H9 (cell line): ENCODE measurements at regions not wholly inside any gene's neighbourhood (a gene's known extent, or its start where the extent isn't known, plus 50 kb on each side); places are given as distances from the start of the nearest gene placed in this dataset.

Experiments used
- DNase-seq: peaks from one replicate; pipeline ENCODE4 v3.0.0-alpha.2; 2017
- H2AFZ ChIP-seq: one replicate; pipeline ENCODE4 v1.6.1; 2013; ENCODE audit warnings: mild to moderate bottlenecking, low read length, control low read depth, moderate library complexity
- H2AK5ac ChIP-seq: 2 replicates; pipeline ENCODE4 v1.6.1; 2013; ENCODE audit warnings: low read length, control low read depth, mixed read lengths; ENCODE audit not compliant: insufficient read length
- H2BK120ac ChIP-seq: one replicate; pipeline ENCODE4 v1.6.1; 2013; ENCODE audit warnings: low read depth, mild to moderate bottlenecking, low read length, control low read depth, inconsistent platforms; ENCODE audit not compliant: poor library complexity, severe bottlenecking
- H2BK12ac ChIP-seq: 2 replicates; pipeline ENCODE4 v1.6.1; 2013; ENCODE audit warnings: low read length, control low read depth, mixed read lengths, low read depth; ENCODE audit not compliant: insufficient read length
- H2BK15ac ChIP-seq: 2 replicates; pipeline ENCODE4 v1.6.1; 2013; ENCODE audit warnings: low read depth, low read length, control low read depth
- H2BK20ac ChIP-seq: one replicate; pipeline ENCODE4 v1.6.1; 2013; ENCODE audit warnings: low read depth, mild to moderate bottlenecking, low read length, control low read depth, inconsistent platforms; ENCODE audit not compliant: poor library complexity, severe bottlenecking
- H2BK5ac ChIP-seq: 2 replicates; pipeline ENCODE4 v1.6.1; 2013; ENCODE audit warnings: low read length, control low read depth, mixed read lengths; ENCODE audit not compliant: insufficient read length
- H3K14ac ChIP-seq: 2 replicates; pipeline ENCODE4 v1.6.1; 2013; ENCODE audit warnings: low read length, control low read depth; ENCODE audit not compliant: insufficient read depth
- H3K18ac ChIP-seq: 2 replicates; pipeline ENCODE4 v1.6.1; 2013; ENCODE audit warnings: low read depth, mild to moderate bottlenecking, mixed read lengths, low read length, control low read depth; ENCODE audit not compliant: insufficient read length
- H3K23ac ChIP-seq: 2 replicates; pipeline ENCODE4 v1.6.1; 2013; ENCODE audit warnings: low read length, control low read depth, mixed read lengths, low read depth; ENCODE audit not compliant: insufficient read length
- H3K23me2 ChIP-seq: 2 replicates; pipeline ENCODE4 v1.6.1; 2013; ENCODE audit warnings: low read depth, mild to moderate bottlenecking, mixed read lengths, low read length, control low read depth; ENCODE audit not compliant: insufficient read length, poor library complexity, severe bottlenecking
- H3K27ac ChIP-seq: 2 replicates; pipeline ENCODE4 v1.5.1; 2013; ENCODE audit warnings: low read length, control low read depth, mixed read lengths, low read depth; ENCODE audit not compliant: insufficient read length
- H3K27me3 ChIP-seq: 2 replicates; pipeline ENCODE4 v1.6.1; 2013; ENCODE audit warnings: low read length, control low read depth, inconsistent platforms; ENCODE audit not compliant: insufficient read depth
- H3K4ac ChIP-seq: 2 replicates; pipeline ENCODE4 v1.6.1; 2013; ENCODE audit warnings: low read depth, mild to moderate bottlenecking, control low read depth, inconsistent platforms, low read length, moderate library complexity
- H3K4me1 ChIP-seq: 2 replicates; pipeline ENCODE4 v1.6.1; 2013; ENCODE audit warnings: low read length, control low read depth, inconsistent platforms; ENCODE audit not compliant: insufficient read depth
- H3K4me2 ChIP-seq: 2 replicates; pipeline ENCODE4 v1.6.1; 2013; ENCODE audit warnings: low read length, control low read depth, mixed read lengths; ENCODE audit not compliant: insufficient read length, insufficient read depth
- H3K56ac ChIP-seq: 2 replicates; pipeline ENCODE4 v1.6.1; 2013; ENCODE audit warnings: low read depth, mild to moderate bottlenecking, mixed read lengths, low read length, control low read depth; ENCODE audit not compliant: insufficient read length
- H3K79me1 ChIP-seq: 2 replicates; pipeline ENCODE4 v1.6.1; 2013; ENCODE audit warnings: low read depth, mild to moderate bottlenecking, moderate library complexity, low read length, control low read depth, inconsistent platforms; ENCODE audit not compliant: insufficient read depth, poor library complexity, severe bottlenecking
- H3K79me2 ChIP-seq: 2 replicates; pipeline ENCODE4 v1.6.1; 2013; ENCODE audit warnings: low read length, control low read depth, inconsistent platforms; ENCODE audit not compliant: insufficient read depth
- H3K9ac ChIP-seq: 2 replicates; pipeline ENCODE4 v1.6.1; 2013; ENCODE audit warnings: low read length, control low read depth, mixed read lengths; ENCODE audit not compliant: insufficient read length; ENCODE audit errors: extremely low read depth
- H3K9me3 ChIP-seq: one replicate; pipeline ENCODE4 v1.6.1; 2013; ENCODE audit warnings: low read depth, low read length, inconsistent platforms; ENCODE audit not compliant: control insufficient read depth
- H3T11ph ChIP-seq: one replicate; pipeline ENCODE4 v1.6.1; 2013; ENCODE audit warnings: mild to moderate bottlenecking, low read length, control low read depth, inconsistent platforms
- H4K20me1 ChIP-seq: one replicate; pipeline ENCODE4 v1.6.1; 2013; ENCODE audit not compliant: control insufficient read depth, insufficient read length, insufficient read depth
- H4K5ac ChIP-seq: 2 replicates; pipeline ENCODE4 v1.6.1; 2013; ENCODE audit warnings: low read depth, mild to moderate bottlenecking, mixed read lengths, low read length, control low read depth; ENCODE audit not compliant: insufficient read length
- H4K8ac ChIP-seq: replicated peaks from 2 replicates; pipeline ENCODE4 v1.6.1; 2013; ENCODE audit warnings: low read length, control low read depth, mixed read lengths, low read depth; ENCODE audit not compliant: insufficient read length
- H4K91ac ChIP-seq: 2 replicates; pipeline ENCODE4 v1.6.1; 2013; ENCODE audit warnings: low read depth, mild to moderate bottlenecking, moderate library complexity, mixed read lengths, low read length, control low read depth; ENCODE audit not compliant: insufficient read length
- H3K27ac Mint-ChIP-seq, 3 experiments: 2 replicates in 2 of 3; 3 replicates in 1 of 3; pipeline ENCODE4 v1.8.0; 2020 to 2021; ENCODE audit warnings: mixed read lengths in 3 of 3, mild to moderate bottlenecking in 1 of 3, moderate library complexity in 1 of 3
- H3K27me3 Mint-ChIP-seq: 2 replicates; pipeline ENCODE4 v1.8.0; 2021; ENCODE audit warnings: low read depth, mild to moderate bottlenecking, moderate library complexity, mixed read lengths
- H3K36me3 Mint-ChIP-seq, 3 experiments: 2 replicates in 2 of 3; 3 replicates in 1 of 3; pipeline ENCODE4 v1.8.0; 2020 to 2021; ENCODE audit warnings: low read depth in 3 of 3, mixed read lengths in 3 of 3; ENCODE audit not compliant: insufficient read depth in 1 of 3
- H3K4me1 Mint-ChIP-seq, 2 experiments: 2 replicates each; pipeline ENCODE4 v1.8.0; 2020; ENCODE audit warnings: mixed read lengths in 2 of 2
- H3K4me3 Mint-ChIP-seq, 2 experiments: 2 replicates in 1 of 2; 3 replicates in 1 of 2; pipeline ENCODE4 v1.8.0; 2020 to 2021; ENCODE audit warnings: mild to moderate bottlenecking in 2 of 2, mixed read lengths in 2 of 2, moderate library complexity in 1 of 2
- H3K9me3 Mint-ChIP-seq, 2 experiments: 2 replicates in 1 of 2; 3 replicates in 1 of 2; pipeline ENCODE4 v1.8.0; 2020; ENCODE audit warnings: mild to moderate bottlenecking in 2 of 2, mixed read lengths in 2 of 2, moderate library complexity in 1 of 2
- WGBS: extraction: QIAGEN DNeasy Blood & Tissue Kit; methylation state at CpG from one replicate; pipeline ENCODE4 v1.1.7; 2013; ENCODE audit warnings: missing lambda C conversion rate, low lambda C conversion rate, mixed read lengths; ENCODE audit not compliant: insufficient read length; ENCODE audit errors: extremely low coverage; 5-methylcytosine and 5-hydroxymethylcytosine counted together
- TF ChIP-seq, protein P1 (sequence below): fragments of 200-600 bp; sonication (generic); conservative IDR thresholded peaks from 3 replicates; pipeline ENCODE4 v1.8.0; 2021; ENCODE audit warnings: antibody characterized with exemption, mild to moderate bottlenecking

DNA sequence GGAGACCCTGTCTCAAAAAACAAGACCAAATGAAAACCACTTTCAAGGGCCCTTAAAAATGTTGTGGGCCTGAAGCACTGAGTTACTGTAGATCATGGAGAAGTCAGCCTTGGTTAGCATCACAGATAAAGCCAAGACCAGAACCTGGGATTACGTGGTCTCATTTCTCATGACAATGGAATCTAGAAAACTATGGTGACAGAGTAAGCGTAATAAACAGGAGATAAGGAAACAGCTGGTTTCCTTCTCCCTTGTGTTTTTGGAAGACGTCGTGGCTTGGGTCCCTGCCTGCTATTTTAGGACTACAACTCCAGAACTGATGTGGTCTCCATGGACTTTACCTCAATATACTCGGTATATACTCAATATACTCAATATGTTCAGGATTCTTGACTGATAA, 180.7 kb upstream of the ZFHX3 start:
- Histone ChIP-seq H3K4ac (no peak overlapping the region), H2AFZ (no peak overlapping the region), H4K5ac (no peak overlapping the region), H3K4me1 (no peaks in the 10 kb centered on the region), H2BK15ac (no peak overlapping the region), H2AK5ac (no peak overlapping the region), H3K23me2 (no peaks in the 10 kb centered on the region), H3K56ac (no peak overlapping the region), H4K20me1 (no peaks in the 10 kb centered on the region), H2BK5ac (no peak overlapping the region), H3K18ac (no peak overlapping the region), H3K79me2 (no peaks in the 10 kb centered on the region), H2BK120ac (no peak overlapping the region), H4K91ac (no peak overlapping the region), H3K27me3 (no peaks in the 10 kb centered on the region), H3T11ph (no peak overlapping the region), H3K23ac (no peak overlapping the region), H3K79me1 (no peaks in the 10 kb centered on the region), H3K9ac (no peak overlapping the region), H3K9me3 (no peaks in the 10 kb centered on the region), H3K27ac (no peak overlapping the region), H3K14ac (no peak overlapping the region), H2BK20ac (no peak overlapping the region), H3K4me2 (no peak overlapping the region), H2BK12ac (no peak overlapping the region), H4K8ac (no peak overlapping the region)
- no CpG with 5 or more reads among the region's 5 CpGs for WGBS
- Mint-ChIP-seq H3K9me3 (no peaks in the 10 kb centered on the region), H3K27me3 (no peaks in the 10 kb centered on the region; the same call in 1 of the 2 replicates), H3K4me3 (no peak overlapping the region), H3K4me1 (peaks cover 14 to 19% of the 10 kb centered on the region in 2 experiments), H3K36me3 (no peaks in the 10 kb centered on the region), H3K27ac (no peak overlapping the region; a peak in 1 of 7 replicates)
- DNase-seq: no peak
- TF ChIP-seq, protein P1, sequence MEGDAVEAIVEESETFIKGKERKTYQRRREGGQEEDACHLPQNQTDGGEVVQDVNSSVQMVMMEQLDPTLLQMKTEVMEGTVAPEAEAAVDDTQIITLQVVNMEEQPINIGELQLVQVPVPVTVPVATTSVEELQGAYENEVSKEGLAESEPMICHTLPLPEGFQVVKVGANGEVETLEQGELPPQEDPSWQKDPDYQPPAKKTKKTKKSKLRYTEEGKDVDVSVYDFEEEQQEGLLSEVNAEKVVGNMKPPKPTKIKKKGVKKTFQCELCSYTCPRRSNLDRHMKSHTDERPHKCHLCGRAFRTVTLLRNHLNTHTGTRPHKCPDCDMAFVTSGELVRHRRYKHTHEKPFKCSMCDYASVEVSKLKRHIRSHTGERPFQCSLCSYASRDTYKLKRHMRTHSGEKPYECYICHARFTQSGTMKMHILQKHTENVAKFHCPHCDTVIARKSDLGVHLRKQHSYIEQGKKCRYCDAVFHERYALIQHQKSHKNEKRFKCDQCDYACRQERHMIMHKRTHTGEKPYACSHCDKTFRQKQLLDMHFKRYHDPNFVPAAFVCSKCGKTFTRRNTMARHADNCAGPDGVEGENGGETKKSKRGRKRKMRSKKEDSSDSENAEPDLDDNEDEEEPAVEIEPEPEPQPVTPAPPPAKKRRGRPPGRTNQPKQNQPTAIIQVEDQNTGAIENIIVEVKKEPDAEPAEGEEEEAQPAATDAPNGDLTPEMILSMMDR: no peak
